ENCODE measurements at regions not wholly inside any gene's neighbourhood (a gene's known extent, or its start where the extent isn't known, plus 50 kb on each side); places are given as distances from the start of the nearest gene placed in this dataset.

- 46% methylated on average over 11 of the region's 11 CpGs for WGBS
- Histone ChIP-seq H3K27ac (ENCODE audit: low read depth, low read length) (no peak overlapping the region; the same call in 1 of the 2 replicates), H3K27me3 (ENCODE audit: insufficient read depth, low read length) (no peaks in the 10 kb centered on the region), H3K36me3 (ENCODE audit: insufficient read depth, low read length) (no peaks in the 10 kb centered on the region), H3K4me1 (ENCODE audit: insufficient read depth, low read length) (peaks cover 9% of the 10 kb centered on the region; the same call in 1 of the 2 replicates), H3K9ac (ENCODE audit: low read depth, low read length) (no peak overlapping the region), H3K9me3 (ENCODE audit: insufficient read depth, low read depth, low read length) (no peaks in the 10 kb centered on the region), H3K4me3 (ENCODE audit: low read length) (no peak overlapping the region)
These were observed 295.4 kb downstream of the BCOR start for GRCh38 chrX:39802354-39802753.

GRCh38 chrX:39802908-39803307 lies 294.9 kb downstream of the BCOR start:
- no peaks in the 10 kb centered on the region for H3K9me3 ChIP-seq (ENCODE audit: insufficient read depth, low read depth, low read length)
- H3K9ac ChIP-seq (ENCODE audit: low read depth, low read length), result no peak overlapping the region
- 70% methylated on average over 10 of the region's 10 CpGs for WGBS
- no peaks in the 10 kb centered on the region for H3K36me3 ChIP-seq (ENCODE audit: insufficient read depth, low read length)
- no peak overlapping the region; the same call in 1 of the 2 replicates for H3K27ac ChIP-seq (ENCODE audit: low read depth, low read length)
- H3K27me3 ChIP-seq (ENCODE audit: insufficient read depth, low read length), result no peaks in the 10 kb centered on the region
- H3K4me1 ChIP-seq (ENCODE audit: insufficient read depth, low read length), result peaks cover 10% of the 10 kb centered on the region; the same call in 1 of the 2 replicates
- no peak overlapping the region for H3K4me3 ChIP-seq (ENCODE audit: low read length)

- Histone ChIP-seq H3K27me3 (ENCODE audit: insufficient read depth, low read length) (no peaks in the 10 kb centered on the region), H3K4me3 (ENCODE audit: low read length) (no peak overlapping the region), H3K36me3 (ENCODE audit: insufficient read depth, low read length) (no peaks in the 10 kb centered on the region), H3K9ac (ENCODE audit: low read depth, low read length) (no peak overlapping the region), H3K27ac (ENCODE audit: low read depth, low read length) (no peak overlapping the region), H3K4me1 (ENCODE audit: insufficient read depth, low read length) (peaks cover 18% of the 10 kb centered on the region), H3K9me3 (ENCODE audit: insufficient read depth, low read depth, low read length) (no peaks in the 10 kb centered on the region)
- WGBS, result 84% methylated on average over 2 of the region's 2 CpGs
These were observed 292.7 kb downstream of the BCOR start for GRCh38 chrX:39805022-39805421.

GRCh38 chrX:39805825-39806224 lies 291.9 kb downstream of the BCOR start:
- Histone ChIP-seq H3K9ac (ENCODE audit: low read depth, low read length) (no peak overlapping the region), H3K9me3 (ENCODE audit: insufficient read depth, low read depth, low read length) (no peaks in the 10 kb centered on the region), H3K27ac (ENCODE audit: low read depth, low read length) (no peak overlapping the region), H3K4me1 (ENCODE audit: insufficient read depth, low read length) (peaks cover 18% of the 10 kb centered on the region), H3K4me3 (ENCODE audit: low read length) (no peak overlapping the region), H3K27me3 (ENCODE audit: insufficient read depth, low read length) (no peaks in the 10 kb centered on the region), H3K36me3 (ENCODE audit: insufficient read depth, low read length) (no peaks in the 10 kb centered on the region)
- 90% methylated on average over 5 of the region's 5 CpGs for WGBS

- Histone ChIP-seq H3K27me3 (ENCODE audit: insufficient read depth, low read length) (no peaks in the 10 kb centered on the region), H3K27ac (ENCODE audit: low read depth, low read length) (no peak overlapping the region), H3K4me3 (ENCODE audit: low read length) (no peak overlapping the region), H3K36me3 (ENCODE audit: insufficient read depth, low read length) (no peaks in the 10 kb centered on the region), H3K4me1 (ENCODE audit: insufficient read depth, low read length) (peaks cover 9% of the 10 kb centered on the region), H3K9ac (ENCODE audit: low read depth, low read length) (no peak overlapping the region), H3K9me3 (ENCODE audit: insufficient read depth, low read depth, low read length) (no peaks in the 10 kb centered on the region)
- WGBS, result 84% methylated on average over 7 of the region's 7 CpGs
These were observed 289.3 kb downstream of the BCOR start for GRCh38 chrX:39808471-39808917.

GRCh38 chrX:39809331-39809730 lies 288.4 kb downstream of the BCOR start:
- no peaks in the 10 kb centered on the region for H3K9me3 ChIP-seq (ENCODE audit: insufficient read depth, low read depth, low read length)
- H3K9ac ChIP-seq (ENCODE audit: low read depth, low read length), result no peak overlapping the region
- H3K27ac ChIP-seq (ENCODE audit: low read depth, low read length), result no peak overlapping the region
- WGBS, result 83% methylated on average over 4 of the region's 4 CpGs
- no peaks in the 10 kb centered on the region for H3K27me3 ChIP-seq (ENCODE audit: insufficient read depth, low read length)
- H3K36me3 ChIP-seq (ENCODE audit: insufficient read depth, low read length), result no peaks in the 10 kb centered on the region
- H3K4me3 ChIP-seq (ENCODE audit: low read length), result no peak overlapping the region
- peaks cover 9% of the 10 kb centered on the region for H3K4me1 ChIP-seq (ENCODE audit: insufficient read depth, low read length)

GRCh38 chrX:39810901-39811300 lies 286.9 kb downstream of the BCOR start:
- Histone ChIP-seq H3K4me1 (ENCODE audit: insufficient read depth, low read length) (peaks cover 18% of the 10 kb centered on the region), H3K36me3 (ENCODE audit: insufficient read depth, low read length) (no peaks in the 10 kb centered on the region), H3K27ac (ENCODE audit: low read depth, low read length) (no peak overlapping the region), H3K27me3 (ENCODE audit: insufficient read depth, low read length) (no peaks in the 10 kb centered on the region), H3K9me3 (ENCODE audit: insufficient read depth, low read depth, low read length) (no peaks in the 10 kb centered on the region), H3K4me3 (ENCODE audit: low read length) (no peak overlapping the region), H3K9ac (ENCODE audit: low read depth, low read length) (no peak overlapping the region)
- 79% methylated on average over 2 of the region's 2 CpGs for WGBS

- Histone ChIP-seq H3K4me1 (ENCODE audit: insufficient read depth, low read length) (peaks cover 23% of the 10 kb centered on the region), H3K9me3 (ENCODE audit: insufficient read depth, low read depth, low read length) (no peaks in the 10 kb centered on the region), H3K27ac (ENCODE audit: low read depth, low read length) (no peak overlapping the region), H3K9ac (ENCODE audit: low read depth, low read length) (no peak overlapping the region), H3K36me3 (ENCODE audit: insufficient read depth, low read length) (no peaks in the 10 kb centered on the region), H3K4me3 (ENCODE audit: low read length) (no peak overlapping the region), H3K27me3 (ENCODE audit: insufficient read depth, low read length) (no peaks in the 10 kb centered on the region)
- WGBS, result 69% methylated on average over 8 of the region's 8 CpGs
These were observed 286.4 kb downstream of the BCOR start for GRCh38 chrX:39811376-39811775.

GRCh38 chrX:39813631-39814277 lies 284.0 kb downstream of the BCOR start:
- WGBS, result 89% methylated on average over 17 of the region's 17 CpGs

GRCh38 chrX:39814391-39814790 lies 283.4 kb downstream of the BCOR start:
- H3K36me3 ChIP-seq (ENCODE audit: insufficient read depth, low read length), result no peaks in the 10 kb centered on the region
- H3K27ac ChIP-seq (ENCODE audit: low read depth, low read length), result no peak overlapping the region
- peaks cover 30% of the 10 kb centered on the region for H3K4me1 ChIP-seq (ENCODE audit: insufficient read depth, low read length)
- WGBS, result 90% methylated on average over 1 of the region's 4 CpGs
- H3K4me3 ChIP-seq (ENCODE audit: low read length), result no peak overlapping the region
- H3K9me3 ChIP-seq (ENCODE audit: insufficient read depth, low read depth, low read length), result no peaks in the 10 kb centered on the region
- no peak overlapping the region for H3K9ac ChIP-seq (ENCODE audit: low read depth, low read length)
- no peaks in the 10 kb centered on the region for H3K27me3 ChIP-seq (ENCODE audit: insufficient read depth, low read length)

More at GRCh38 chrX:39813631-39814277, 284.0 kb downstream of the BCOR start:
- no peaks in the 10 kb centered on the region for H3K27me3 ChIP-seq (ENCODE audit: insufficient read depth, low read length)
- peaks cover 30% of the 10 kb centered on the region for H3K4me1 ChIP-seq (ENCODE audit: insufficient read depth, low read length)
- no peak overlapping the region for H3K27ac ChIP-seq (ENCODE audit: low read depth, low read length)
- H3K9me3 ChIP-seq (ENCODE audit: insufficient read depth, low read depth, low read length), result no peaks in the 10 kb centered on the region
- H3K4me3 ChIP-seq (ENCODE audit: low read length), result no peak overlapping the region
- H3K9ac ChIP-seq (ENCODE audit: low read depth, low read length), result no peak overlapping the region
- no peaks in the 10 kb centered on the region for H3K36me3 ChIP-seq (ENCODE audit: insufficient read depth, low read length)

- Histone ChIP-seq H3K27me3 (ENCODE audit: insufficient read depth, low read length) (no peaks in the 10 kb centered on the region), H3K9ac (ENCODE audit: low read depth, low read length) (no peak overlapping the region), H3K4me1 (ENCODE audit: insufficient read depth, low read length) (peaks cover 36% of the 10 kb centered on the region), H3K27ac (ENCODE audit: low read depth, low read length) (no peak overlapping the region; the same call in 1 of the 2 replicates), H3K9me3 (ENCODE audit: insufficient read depth, low read depth, low read length) (no peaks in the 10 kb centered on the region), H3K36me3 (ENCODE audit: insufficient read depth, low read length) (no peaks in the 10 kb centered on the region), H3K4me3 (ENCODE audit: low read length) (no peak overlapping the region)
- 63% methylated on average over 1 of the region's 1 CpG for WGBS
These were observed 282.1 kb downstream of the BCOR start for GRCh38 chrX:39815631-39816030.

All from HUES64 (cell line).